ENCODE measurements at regions not wholly inside any gene's neighbourhood (a gene's known extent, or its start where the extent isn't known, plus 50 kb on each side); places are given as distances from the start of the nearest gene placed in this dataset.

DNA sequence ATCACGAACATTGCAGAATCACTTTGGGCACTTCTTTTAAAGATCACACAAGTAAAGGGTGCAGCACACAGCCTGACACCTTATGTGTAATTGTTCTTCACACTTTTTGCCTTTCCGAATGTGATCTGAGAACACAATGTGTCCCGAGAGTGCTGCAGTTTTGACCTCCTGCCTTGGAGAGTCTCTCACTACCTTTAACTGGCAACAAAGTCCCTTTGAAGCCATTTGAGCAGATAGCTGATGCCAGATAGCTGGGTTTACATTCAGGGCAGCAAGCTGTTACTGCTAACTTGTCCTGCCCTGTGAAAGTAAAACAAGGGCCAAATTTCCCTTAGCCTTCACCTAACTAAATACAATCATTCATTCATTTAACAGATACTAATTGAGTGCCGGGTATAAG, 411.0 kb upstream of the DYNLRB2 start:
- no peak for ATAC-seq
- WGBS, 2 donors (ENCODE audit: low coverage in 1 of 2): 69 to 74% methylated on average over 2 to 4 of the region's 4 CpGs
- TF ChIP-seq POLR2A (IDR thresholded peaks at IDR 0.05) (no peak), EP300 (IDR thresholded peaks at IDR 0.05) (no peak), POLR2AphosphoS5 (IDR thresholded peaks at IDR 0.05) (no peak)
- TF ChIP-seq, protein P1, sequence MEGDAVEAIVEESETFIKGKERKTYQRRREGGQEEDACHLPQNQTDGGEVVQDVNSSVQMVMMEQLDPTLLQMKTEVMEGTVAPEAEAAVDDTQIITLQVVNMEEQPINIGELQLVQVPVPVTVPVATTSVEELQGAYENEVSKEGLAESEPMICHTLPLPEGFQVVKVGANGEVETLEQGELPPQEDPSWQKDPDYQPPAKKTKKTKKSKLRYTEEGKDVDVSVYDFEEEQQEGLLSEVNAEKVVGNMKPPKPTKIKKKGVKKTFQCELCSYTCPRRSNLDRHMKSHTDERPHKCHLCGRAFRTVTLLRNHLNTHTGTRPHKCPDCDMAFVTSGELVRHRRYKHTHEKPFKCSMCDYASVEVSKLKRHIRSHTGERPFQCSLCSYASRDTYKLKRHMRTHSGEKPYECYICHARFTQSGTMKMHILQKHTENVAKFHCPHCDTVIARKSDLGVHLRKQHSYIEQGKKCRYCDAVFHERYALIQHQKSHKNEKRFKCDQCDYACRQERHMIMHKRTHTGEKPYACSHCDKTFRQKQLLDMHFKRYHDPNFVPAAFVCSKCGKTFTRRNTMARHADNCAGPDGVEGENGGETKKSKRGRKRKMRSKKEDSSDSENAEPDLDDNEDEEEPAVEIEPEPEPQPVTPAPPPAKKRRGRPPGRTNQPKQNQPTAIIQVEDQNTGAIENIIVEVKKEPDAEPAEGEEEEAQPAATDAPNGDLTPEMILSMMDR (IDR thresholded peaks at IDR 0.05): no peak

DNA sequence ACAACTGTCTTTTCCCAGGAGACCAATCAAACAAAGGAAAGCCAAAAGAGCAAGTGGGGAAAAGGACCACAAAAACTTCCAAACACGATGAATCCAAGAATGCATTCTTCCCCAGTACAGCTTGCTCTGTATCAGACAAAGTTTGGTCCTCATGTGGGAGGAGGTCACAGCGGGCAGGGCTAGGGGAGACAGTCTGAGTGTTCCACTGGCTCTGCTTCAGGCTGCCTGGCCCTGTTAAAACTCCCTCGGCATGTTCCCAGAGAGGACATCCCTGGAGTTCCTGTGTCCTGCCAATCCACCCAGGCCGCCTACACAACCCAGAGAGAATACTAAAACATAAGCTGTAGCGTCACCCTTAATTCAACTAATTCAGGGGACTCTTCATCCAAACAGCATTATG, 415.1 kb upstream of the DYNLRB2 start:
- H3K4me3 ChIP-seq: no peak overlapping the region
- no peak for TF ChIP-seq POLR2A (IDR thresholded peaks at IDR 0.05)
- no peaks in the 10 kb centered on the region for H3K36me3 ChIP-seq
- no peaks in the 10 kb centered on the region for H3K9me3 ChIP-seq
- no peaks in the 10 kb centered on the region for H3K27me3 ChIP-seq
- peaks cover 0 to 11% (median 0%) of the 10 kb centered on the region in 3 donors for H3K4me1 ChIP-seq
- ATAC-seq: peak; percentile 50
- H3K27ac ChIP-seq: no peak overlapping the region
- WGBS, 2 donors (ENCODE audit: low coverage in 1 of 2): 60 to 69% methylated on average over 1 to 2 of the region's 5 CpGs

More for the DNA sequence above, 411.0 kb upstream of the DYNLRB2 start:
- no peak overlapping the region for H3K27ac ChIP-seq
- no peaks in the 10 kb centered on the region for H3K4me1 ChIP-seq
- H3K4me3 ChIP-seq: no peak overlapping the region
- H3K9me3 ChIP-seq: peaks cover 0 to 4% (median 0%) of the 10 kb centered on the region in 3 donors
- no peaks in the 10 kb centered on the region for H3K36me3 ChIP-seq
- H3K27me3 ChIP-seq: no peaks in the 10 kb centered on the region

DNA sequence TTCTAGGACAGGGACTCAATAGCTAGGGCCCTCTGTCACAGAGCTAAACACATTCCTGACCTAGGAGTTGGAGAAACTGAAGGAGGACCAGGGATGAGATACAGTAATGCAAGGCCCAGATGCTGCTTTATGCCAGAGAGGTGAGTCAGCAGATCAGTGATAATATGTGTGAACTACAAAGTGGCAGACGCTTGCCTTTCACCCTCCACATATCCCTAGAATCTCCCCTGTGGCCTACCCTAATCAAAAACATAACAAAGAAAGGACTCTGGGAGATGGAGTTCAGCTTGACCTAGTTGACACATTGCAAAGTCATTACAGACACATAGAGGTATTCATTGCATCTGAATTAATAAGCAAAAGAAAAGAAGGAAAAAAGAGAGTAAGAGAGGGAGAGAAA, 417.6 kb upstream of the DYNLRB2 start:
- ATAC-seq: no peak
- Histone ChIP-seq H3K27ac (no peak overlapping the region), H3K9me3 (peaks cover 0 to 6% (median 0%) of the 10 kb centered on the region in 3 donors), H3K4me3 (no peak overlapping the region), H3K4me1 (peaks cover 0 to 11% (median 0%) of the 10 kb centered on the region in 3 donors), H3K27me3 (no peaks in the 10 kb centered on the region), H3K36me3 (no peaks in the 10 kb centered on the region)
- TF ChIP-seq POLR2A (IDR thresholded peaks at IDR 0.05) (no peak), POLR2AphosphoS5 (IDR thresholded peaks at IDR 0.05) (no peak), EP300 (IDR thresholded peaks at IDR 0.05) (no peak)
- TF ChIP-seq, protein P1 (IDR thresholded peaks at IDR 0.05): no peak
- 45 to 100% methylated on average over 1 of the region's 1 CpG for WGBS, 2 donors (ENCODE audit: low coverage in 1 of 2)

DNA sequence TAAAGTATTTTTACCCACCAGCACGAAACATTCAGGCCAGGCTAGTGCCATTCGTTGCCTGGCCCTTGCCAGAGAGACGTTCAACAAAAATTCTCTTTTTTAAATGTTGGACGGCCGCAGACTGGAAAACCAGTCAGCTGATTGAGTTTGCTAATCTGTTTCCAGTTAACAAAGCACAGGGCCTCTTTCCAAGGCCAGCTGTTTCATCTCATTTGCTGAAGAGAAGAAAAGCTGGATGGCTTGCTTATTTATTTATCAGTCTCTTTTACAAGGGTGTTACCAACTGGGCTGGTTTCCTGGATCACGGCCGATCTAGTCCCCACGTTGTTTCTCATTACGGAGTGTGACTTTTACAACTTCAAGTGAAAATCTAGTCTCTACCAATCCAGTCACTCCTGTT, 418.7 kb upstream of the DYNLRB2 start:
- ATAC-seq: peak; percentile 57
- no peak overlapping the region for H3K27ac ChIP-seq
- no peaks in the 10 kb centered on the region for H3K27me3 ChIP-seq
- peak; percentile 52 for TF ChIP-seq POLR2AphosphoS5 (IDR thresholded peaks at IDR 0.05)
- TF ChIP-seq, protein P1 (IDR thresholded peaks at IDR 0.05): no peak
- WGBS, 2 donors (ENCODE audit: low coverage in 1 of 2): 7 to 30% methylated on average over 7 to 9 of the region's 9 CpGs
- H3K4me1 ChIP-seq: peaks cover 0 to 11% (median 0%) of the 10 kb centered on the region in 3 donors
- peaks cover 0 to 6% (median 0%) of the 10 kb centered on the region in 3 donors for H3K9me3 ChIP-seq
- no peak overlapping the region for H3K4me3 ChIP-seq
- H3K36me3 ChIP-seq: no peaks in the 10 kb centered on the region

DNA sequence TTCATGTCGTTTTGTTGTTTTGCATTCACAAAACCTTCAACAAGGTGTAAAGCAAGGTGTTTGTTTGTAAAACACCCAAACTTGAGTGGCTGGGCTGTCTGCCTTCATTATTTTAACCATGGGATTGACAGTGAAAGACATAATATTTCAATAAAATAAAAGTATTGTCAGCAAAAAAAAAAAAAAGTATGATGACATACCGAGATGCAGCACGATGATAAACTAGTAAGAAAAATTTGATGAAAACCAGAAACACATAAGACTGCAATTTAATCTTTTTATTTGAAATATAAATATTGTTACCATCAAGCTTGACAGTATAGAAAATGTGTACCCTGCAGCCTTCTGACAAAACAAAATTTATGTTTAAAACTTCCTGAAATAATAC, 419.3 kb upstream of the DYNLRB2 start:
- TF ChIP-seq, protein P1 (IDR thresholded peaks at IDR 0.05): no peak
- no peak for TF ChIP-seq POLR2A (IDR thresholded peaks at IDR 0.05)
- no peak for TF ChIP-seq POLR2AphosphoS5 (IDR thresholded peaks at IDR 0.05)
- TF ChIP-seq EP300 (IDR thresholded peaks at IDR 0.05): no peak
- 52 to 65% methylated on average over 3 of the region's 3 CpGs for WGBS, 2 donors (ENCODE audit: low coverage in 1 of 2)
- Histone ChIP-seq H3K27me3 (no peaks in the 10 kb centered on the region), H3K4me3 (no peak overlapping the region), H3K36me3 (no peaks in the 10 kb centered on the region), H3K4me1 (peaks cover 0 to 11% (median 0%) of the 10 kb centered on the region in 3 donors), H3K9me3 (peaks cover 0 to 6% (median 0%) of the 10 kb centered on the region in 3 donors), H3K27ac (no peak overlapping the region)
- ATAC-seq: no peak
